Superior temporal gyrus (tissue), 1 donor: ENCODE measurements at regions not wholly inside any gene's neighbourhood (a gene's known extent, or its start where the extent isn't known, plus 50 kb on each side); places are given as distances from the start of the nearest gene placed in this dataset.

Experiments
- DNase-seq: peaks from one replicate; pipeline ENCODE4 v3.0.0-alpha.2; 2016; ENCODE audit errors: extremely low spot score

GRCh38 chr3:124600765-124601164 lies 129.5 kb upstream of the UMPS start:
- no peak for DNase-seq

GRCh38 chr3:124601190-124601589 lies 129.1 kb upstream of the UMPS start:
- no peak for DNase-seq

- no peak for DNase-seq
These were observed 127.1 kb upstream of the UMPS start for GRCh38 chr3:124602980-124603627.

- no peak for DNase-seq
These were observed 124.3 kb upstream of the UMPS start for GRCh38 chr3:124605781-124606579.

- DNase-seq, result no peak
These were observed 123.1 kb upstream of the UMPS start for GRCh38 chr3:124607163-124607562.

- DNase-seq, result no peak
These were observed 120.8 kb upstream of the UMPS start for GRCh38 chr3:124609402-124609801.

- DNase-seq, result no peak
These were observed 120.1 kb upstream of the UMPS start for GRCh38 chr3:124610130-124610529.

GRCh38 chr3:124611520-124611919 lies 118.7 kb upstream of the UMPS start:
- no peak for DNase-seq

GRCh38 chr3:124615896-124616543 lies 114.2 kb upstream of the UMPS start:
- DNase-seq, result no peak

- no peak for DNase-seq
These were observed 113.1 kb upstream of the UMPS start for GRCh38 chr3:124617177-124617576.

- no peak for DNase-seq
These were observed 110.2 kb upstream of the UMPS start for GRCh38 chr3:124619887-124620599.

- no peak for DNase-seq
These were observed 109.6 kb upstream of the UMPS start for GRCh38 chr3:124620600-124621063.

- DNase-seq, result no peak
These were observed 108.8 kb upstream of the UMPS start for GRCh38 chr3:124621498-124621897.

- no peak for DNase-seq
These were observed 105.2 kb upstream of the UMPS start for GRCh38 chr3:124625074-124625473.

GRCh38 chr3:124627501-124627908 lies 102.7 kb upstream of the UMPS start:
- no peak for DNase-seq

- no peak for DNase-seq
These were observed 101.4 kb upstream of the UMPS start for GRCh38 chr3:124628863-124629262.

- no peak for DNase-seq
These were observed 100.8 kb upstream of the UMPS start for GRCh38 chr3:124629497-124629896.

- DNase-seq, result no peak
These were observed 99.3 kb upstream of the UMPS start for GRCh38 chr3:124630960-124631359.

- DNase-seq, result no peak
These were observed 98.5 kb upstream of the UMPS start for GRCh38 chr3:124631727-124632126.

GRCh38 chr3:124632566-124633140 lies 97.6 kb upstream of the UMPS start:
- DNase-seq, result no peak

- no peak for DNase-seq
These were observed 96.7 kb upstream of the UMPS start for GRCh38 chr3:124633524-124633923.
